BE2C (cell line): ENCODE measurements at regions not wholly inside any gene's neighbourhood (a gene's known extent, or its start where the extent isn't known, plus 50 kb on each side); places are given as distances from the start of the nearest gene placed in this dataset.

Experiments
- DNase-seq: peaks from one replicate; pipeline ENCODE4 v3.0.0-alpha.2; 2020
- H3K27me3 ChIP-seq: fragments of 250-450 bp; sonication (Bioruptor Pico); 2 replicates; pipeline ENCODE4 v1.5.1; 2020; ENCODE audit warnings: mild to moderate bottlenecking
- H3K36me3 ChIP-seq: fragments of 250-450 bp; sonication (Bioruptor Pico); 2 replicates; pipeline ENCODE4 v1.5.1; 2020; ENCODE audit warnings: mild to moderate bottlenecking
- H3K4me1 ChIP-seq: fragments of 250-450 bp; sonication (Bioruptor Pico); 2 replicates; pipeline ENCODE4 v1.5.1; 2020
- H3K4me3 ChIP-seq: 2 replicates; pipeline ENCODE4 v1.5.1; 2011; ENCODE audit warnings: low read depth, low read length
- H3K9me3 ChIP-seq: fragments of 250-450 bp; sonication (Bioruptor Pico); 2 replicates; pipeline ENCODE4 v1.5.1; 2020
- CTCF ChIP-seq: IDR thresholded peaks from 2 replicates; pipeline ENCODE4 v1.5.1; 2012; ENCODE audit warnings: mild to moderate bottlenecking, low read depth, low read length

DNA sequence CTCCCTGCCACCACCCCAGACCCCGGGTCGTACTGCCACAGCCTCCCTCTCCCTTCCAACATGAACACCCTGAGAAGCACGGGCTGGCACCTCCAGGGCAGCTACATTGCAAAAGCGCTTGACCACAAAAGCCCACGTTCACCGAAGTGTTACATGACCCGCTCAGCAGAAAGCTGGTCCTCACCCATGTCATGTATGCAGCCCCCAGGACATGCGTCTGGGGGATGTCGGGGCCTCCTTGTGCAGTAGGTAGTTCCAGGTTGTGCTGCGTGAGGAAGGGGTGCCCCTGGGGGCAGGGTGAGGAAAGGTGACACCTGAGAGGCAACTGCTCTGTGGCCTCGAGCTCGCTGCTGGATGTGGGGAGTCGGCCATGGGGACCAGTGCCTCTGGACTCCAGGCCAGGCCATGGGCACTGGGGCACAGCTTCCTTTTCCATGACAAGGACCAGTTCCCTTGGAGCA lies 102.0 kb upstream of the C1orf174 start:
- TF ChIP-seq CTCF: no peak
- Histone ChIP-seq H3K27me3 (no peaks in the 10 kb centered on the region), H3K4me1 (no peaks in the 10 kb centered on the region), H3K36me3 (no peaks in the 10 kb centered on the region), H3K9me3 (no peaks in the 10 kb centered on the region), H3K4me3 (no peak overlapping the region)
- no peak for DNase-seq

DNA sequence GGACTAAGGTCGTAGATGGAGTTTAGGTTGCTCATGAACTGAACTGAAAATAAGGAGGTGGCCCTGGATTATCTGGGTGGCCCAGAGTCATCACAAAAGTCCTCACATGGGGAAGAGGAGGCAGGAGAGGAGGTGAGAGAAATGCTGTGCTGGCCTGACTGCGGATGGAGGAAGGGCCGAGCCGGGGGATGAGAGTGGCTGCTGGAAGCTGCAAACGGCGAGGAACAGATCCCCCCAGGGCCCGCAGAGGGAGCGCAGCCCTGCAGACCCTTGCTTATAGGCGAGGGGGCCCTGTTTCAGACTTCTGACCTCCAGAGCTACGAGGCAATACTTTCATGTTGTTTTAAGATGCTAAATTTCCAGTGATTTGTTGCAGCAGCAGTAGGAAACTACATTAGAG lies 102.7 kb upstream of the C1orf174 start:
- Histone ChIP-seq H3K9me3 (no peaks in the 10 kb centered on the region), H3K27me3 (no peaks in the 10 kb centered on the region), H3K4me3 (no peak overlapping the region), H3K4me1 (no peaks in the 10 kb centered on the region), H3K36me3 (no peaks in the 10 kb centered on the region)
- TF ChIP-seq CTCF: no peak
- DNase-seq: no peak

DNA sequence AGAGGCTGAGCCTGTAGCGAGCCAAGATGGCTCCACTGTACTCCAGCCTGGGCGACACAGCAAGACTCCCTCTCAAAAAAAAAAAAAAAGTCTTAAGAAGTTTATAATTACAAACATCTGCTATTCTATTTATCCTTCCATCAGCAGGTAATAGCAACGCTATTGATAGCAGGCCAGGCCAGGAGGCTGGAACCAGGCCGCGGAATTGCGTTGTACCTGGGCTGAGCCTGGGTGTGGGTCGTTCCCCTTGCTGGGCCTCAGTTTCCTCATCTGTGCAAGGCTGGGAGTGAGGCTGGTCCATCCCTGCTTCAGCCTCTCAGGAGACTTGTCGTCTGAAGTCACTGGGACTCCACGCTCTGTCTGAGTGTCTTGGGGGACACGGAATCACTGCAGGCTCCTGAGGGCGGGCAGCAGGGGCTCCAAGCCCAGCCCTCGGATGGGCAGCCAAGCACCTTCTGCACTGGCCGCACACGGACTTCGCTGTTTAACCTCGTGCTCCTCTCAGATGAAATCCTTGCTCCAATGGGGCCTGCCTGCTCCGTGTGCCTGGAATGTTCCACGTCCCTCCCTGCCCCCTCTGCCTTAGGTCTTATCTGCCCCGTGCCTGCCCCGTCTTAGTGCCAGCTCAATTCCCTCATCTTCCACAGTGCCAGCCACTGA lies 103.9 kb upstream of the C1orf174 start:
- Histone ChIP-seq H3K9me3 (no peaks in the 10 kb centered on the region), H3K36me3 (no peaks in the 10 kb centered on the region), H3K27me3 (no peaks in the 10 kb centered on the region), H3K4me1 (no peaks in the 10 kb centered on the region), H3K4me3 (no peak overlapping the region)
- no peak for TF ChIP-seq CTCF
- DNase-seq: no peak

DNA sequence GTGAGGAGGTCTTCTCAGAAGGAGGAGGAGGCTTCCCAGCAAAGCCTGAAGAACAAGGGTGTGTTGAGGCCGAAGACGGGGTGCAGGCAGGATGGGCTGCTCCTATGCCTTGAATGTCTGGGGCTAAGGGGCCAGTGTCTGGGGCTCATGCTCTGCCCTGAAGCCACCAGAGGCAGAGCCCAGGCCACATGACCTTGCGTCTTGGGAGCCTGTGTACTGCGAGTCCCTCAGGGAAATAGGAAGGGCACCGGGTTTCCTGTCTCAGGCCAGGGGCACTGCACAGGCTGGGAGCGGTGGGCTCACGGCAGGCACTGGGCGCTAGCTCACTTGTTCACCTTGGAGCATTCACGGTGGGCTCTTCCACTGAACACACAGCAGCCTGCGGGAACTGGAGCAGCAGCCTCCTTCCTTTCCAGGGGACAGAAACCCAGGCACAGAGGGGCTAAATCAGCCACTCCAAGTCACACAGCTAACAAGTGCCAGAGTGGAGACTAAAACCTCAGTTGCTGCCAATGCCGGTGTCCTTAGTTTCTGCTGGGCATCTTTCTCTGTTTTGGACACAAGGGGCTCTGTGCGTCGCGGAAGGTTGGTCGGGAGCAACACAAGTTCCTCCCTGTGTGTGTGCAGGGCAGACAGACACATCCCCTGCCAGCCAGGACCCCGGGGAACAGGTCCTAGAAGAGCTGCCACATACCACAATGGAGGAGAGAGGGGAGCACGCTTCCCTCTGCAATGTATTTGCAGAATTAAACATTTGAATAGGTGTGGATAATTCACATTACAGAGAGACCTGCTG lies 104.8 kb upstream of the C1orf174 start:
- no peak overlapping the region for H3K4me3 ChIP-seq
- TF ChIP-seq CTCF: no peak
- H3K27me3 ChIP-seq: no peaks in the 10 kb centered on the region
- no peaks in the 10 kb centered on the region for H3K36me3 ChIP-seq
- H3K4me1 ChIP-seq: no peaks in the 10 kb centered on the region
- no peak for DNase-seq
- H3K9me3 ChIP-seq: no peaks in the 10 kb centered on the region

DNA sequence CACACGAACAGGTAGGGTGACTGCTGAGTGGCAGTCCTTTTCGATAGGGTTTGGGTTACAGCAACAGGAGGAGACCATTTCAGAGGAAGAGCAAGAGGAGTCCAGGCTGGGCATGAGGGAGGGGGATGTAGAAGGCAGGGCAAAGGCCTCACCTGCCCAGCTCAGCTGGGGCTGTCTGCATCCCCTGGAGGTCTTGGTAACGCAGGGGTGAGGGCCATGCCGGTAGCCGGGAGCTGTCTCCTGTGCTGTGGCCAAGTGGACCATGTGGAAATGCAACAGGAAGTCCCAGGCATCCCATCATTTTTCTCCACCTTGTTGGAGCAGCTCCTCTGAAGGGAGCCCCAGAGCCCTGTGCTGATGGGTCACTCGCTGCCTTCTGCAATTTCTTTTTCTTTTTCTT lies 105.4 kb upstream of the C1orf174 start:
- H3K9me3 ChIP-seq: no peaks in the 10 kb centered on the region
- TF ChIP-seq CTCF: no peak
- no peak for DNase-seq

GRCh38 chr1:4006676-4007374 lies 106.8 kb upstream of the C1orf174 start:
- no peak for DNase-seq
- TF ChIP-seq CTCF: no peak

More for the DNA sequence above, 105.4 kb upstream of the C1orf174 start:
- Histone ChIP-seq H3K4me3 (no peak overlapping the region), H3K27me3 (no peaks in the 10 kb centered on the region), H3K4me1 (no peaks in the 10 kb centered on the region), H3K36me3 (no peaks in the 10 kb centered on the region)

More at GRCh38 chr1:4006676-4007374, 106.8 kb upstream of the C1orf174 start:
- Histone ChIP-seq H3K27me3 (no peaks in the 10 kb centered on the region), H3K9me3 (no peaks in the 10 kb centered on the region), H3K36me3 (no peaks in the 10 kb centered on the region), H3K4me1 (no peaks in the 10 kb centered on the region), H3K4me3 (no peak overlapping the region)
